H9 (cell line): ENCODE measurements at regions not wholly inside any gene's neighbourhood (a gene's known extent, or its start where the extent isn't known, plus 50 kb on each side); places are given as distances from the start of the nearest gene placed in this dataset.

ENCODE experiments used
- DNase-seq: peaks from one replicate; pipeline ENCODE4 v3.0.0-alpha.2; 2017
- H2AFZ ChIP-seq: one replicate; pipeline ENCODE4 v1.6.1; 2013; ENCODE audit warnings: mild to moderate bottlenecking, low read length, control low read depth, moderate library complexity
- H2AK5ac ChIP-seq: 2 replicates; pipeline ENCODE4 v1.6.1; 2013; ENCODE audit warnings: low read length, control low read depth, mixed read lengths; ENCODE audit not compliant: insufficient read length
- H2BK120ac ChIP-seq: one replicate; pipeline ENCODE4 v1.6.1; 2013; ENCODE audit warnings: low read depth, mild to moderate bottlenecking, low read length, control low read depth, inconsistent platforms; ENCODE audit not compliant: poor library complexity, severe bottlenecking
- H2BK12ac ChIP-seq: 2 replicates; pipeline ENCODE4 v1.6.1; 2013; ENCODE audit warnings: low read length, control low read depth, mixed read lengths, low read depth; ENCODE audit not compliant: insufficient read length
- H2BK15ac ChIP-seq: 2 replicates; pipeline ENCODE4 v1.6.1; 2013; ENCODE audit warnings: low read depth, low read length, control low read depth
- H2BK20ac ChIP-seq: one replicate; pipeline ENCODE4 v1.6.1; 2013; ENCODE audit warnings: low read depth, mild to moderate bottlenecking, low read length, control low read depth, inconsistent platforms; ENCODE audit not compliant: poor library complexity, severe bottlenecking
- H2BK5ac ChIP-seq: 2 replicates; pipeline ENCODE4 v1.6.1; 2013; ENCODE audit warnings: low read length, control low read depth, mixed read lengths; ENCODE audit not compliant: insufficient read length
- H3K14ac ChIP-seq: 2 replicates; pipeline ENCODE4 v1.6.1; 2013; ENCODE audit warnings: low read length, control low read depth; ENCODE audit not compliant: insufficient read depth
- H3K18ac ChIP-seq: 2 replicates; pipeline ENCODE4 v1.6.1; 2013; ENCODE audit warnings: low read depth, mild to moderate bottlenecking, mixed read lengths, low read length, control low read depth; ENCODE audit not compliant: insufficient read length
- H3K23ac ChIP-seq: 2 replicates; pipeline ENCODE4 v1.6.1; 2013; ENCODE audit warnings: low read length, control low read depth, mixed read lengths, low read depth; ENCODE audit not compliant: insufficient read length
- H3K23me2 ChIP-seq: 2 replicates; pipeline ENCODE4 v1.6.1; 2013; ENCODE audit warnings: low read depth, mild to moderate bottlenecking, mixed read lengths, low read length, control low read depth; ENCODE audit not compliant: insufficient read length, poor library complexity, severe bottlenecking
- H3K27ac ChIP-seq: 2 replicates; pipeline ENCODE4 v1.5.1; 2013; ENCODE audit warnings: low read length, control low read depth, mixed read lengths, low read depth; ENCODE audit not compliant: insufficient read length
- H3K27me3 ChIP-seq: 2 replicates; pipeline ENCODE4 v1.6.1; 2013; ENCODE audit warnings: low read length, control low read depth, inconsistent platforms; ENCODE audit not compliant: insufficient read depth
- H3K4ac ChIP-seq: 2 replicates; pipeline ENCODE4 v1.6.1; 2013; ENCODE audit warnings: low read depth, mild to moderate bottlenecking, control low read depth, inconsistent platforms, low read length, moderate library complexity
- H3K4me1 ChIP-seq: 2 replicates; pipeline ENCODE4 v1.6.1; 2013; ENCODE audit warnings: low read length, control low read depth, inconsistent platforms; ENCODE audit not compliant: insufficient read depth
- H3K4me2 ChIP-seq: 2 replicates; pipeline ENCODE4 v1.6.1; 2013; ENCODE audit warnings: low read length, control low read depth, mixed read lengths; ENCODE audit not compliant: insufficient read length, insufficient read depth
- H3K56ac ChIP-seq: 2 replicates; pipeline ENCODE4 v1.6.1; 2013; ENCODE audit warnings: low read depth, mild to moderate bottlenecking, mixed read lengths, low read length, control low read depth; ENCODE audit not compliant: insufficient read length
- H3K79me1 ChIP-seq: 2 replicates; pipeline ENCODE4 v1.6.1; 2013; ENCODE audit warnings: low read depth, mild to moderate bottlenecking, moderate library complexity, low read length, control low read depth, inconsistent platforms; ENCODE audit not compliant: insufficient read depth, poor library complexity, severe bottlenecking
- H3K79me2 ChIP-seq: 2 replicates; pipeline ENCODE4 v1.6.1; 2013; ENCODE audit warnings: low read length, control low read depth, inconsistent platforms; ENCODE audit not compliant: insufficient read depth
- H3K9ac ChIP-seq: 2 replicates; pipeline ENCODE4 v1.6.1; 2013; ENCODE audit warnings: low read length, control low read depth, mixed read lengths; ENCODE audit not compliant: insufficient read length; ENCODE audit errors: extremely low read depth
- H3K9me3 ChIP-seq: one replicate; pipeline ENCODE4 v1.6.1; 2013; ENCODE audit warnings: low read depth, low read length, inconsistent platforms; ENCODE audit not compliant: control insufficient read depth
- H3T11ph ChIP-seq: one replicate; pipeline ENCODE4 v1.6.1; 2013; ENCODE audit warnings: mild to moderate bottlenecking, low read length, control low read depth, inconsistent platforms
- H4K20me1 ChIP-seq: one replicate; pipeline ENCODE4 v1.6.1; 2013; ENCODE audit not compliant: control insufficient read depth, insufficient read length, insufficient read depth
- H4K5ac ChIP-seq: 2 replicates; pipeline ENCODE4 v1.6.1; 2013; ENCODE audit warnings: low read depth, mild to moderate bottlenecking, mixed read lengths, low read length, control low read depth; ENCODE audit not compliant: insufficient read length
- H4K8ac ChIP-seq: replicated peaks from 2 replicates; pipeline ENCODE4 v1.6.1; 2013; ENCODE audit warnings: low read length, control low read depth, mixed read lengths, low read depth; ENCODE audit not compliant: insufficient read length
- H4K91ac ChIP-seq: 2 replicates; pipeline ENCODE4 v1.6.1; 2013; ENCODE audit warnings: low read depth, mild to moderate bottlenecking, moderate library complexity, mixed read lengths, low read length, control low read depth; ENCODE audit not compliant: insufficient read length
- H3K27ac Mint-ChIP-seq, 3 experiments: 2 replicates in 2 of 3; 3 replicates in 1 of 3; pipeline ENCODE4 v1.8.0; 2020 to 2021; ENCODE audit warnings: mixed read lengths in 3 of 3, mild to moderate bottlenecking in 1 of 3, moderate library complexity in 1 of 3
- H3K27me3 Mint-ChIP-seq: 2 replicates; pipeline ENCODE4 v1.8.0; 2021; ENCODE audit warnings: low read depth, mild to moderate bottlenecking, moderate library complexity, mixed read lengths
- H3K36me3 Mint-ChIP-seq, 3 experiments: 2 replicates in 2 of 3; 3 replicates in 1 of 3; pipeline ENCODE4 v1.8.0; 2020 to 2021; ENCODE audit warnings: low read depth in 3 of 3, mixed read lengths in 3 of 3; ENCODE audit not compliant: insufficient read depth in 1 of 3
- H3K4me1 Mint-ChIP-seq, 2 experiments: 2 replicates each; pipeline ENCODE4 v1.8.0; 2020; ENCODE audit warnings: mixed read lengths in 2 of 2
- H3K4me3 Mint-ChIP-seq, 2 experiments: 2 replicates in 1 of 2; 3 replicates in 1 of 2; pipeline ENCODE4 v1.8.0; 2020 to 2021; ENCODE audit warnings: mild to moderate bottlenecking in 2 of 2, mixed read lengths in 2 of 2, moderate library complexity in 1 of 2
- H3K9me3 Mint-ChIP-seq, 2 experiments: 2 replicates in 1 of 2; 3 replicates in 1 of 2; pipeline ENCODE4 v1.8.0; 2020; ENCODE audit warnings: mild to moderate bottlenecking in 2 of 2, mixed read lengths in 2 of 2, moderate library complexity in 1 of 2
- whole genome bisulfite sequencing: extraction: QIAGEN DNeasy Blood & Tissue Kit; methylation state at CpG from one replicate; pipeline ENCODE4 v1.1.7; 2013; ENCODE audit warnings: missing lambda C conversion rate, low lambda C conversion rate, mixed read lengths; ENCODE audit not compliant: insufficient read length; ENCODE audit errors: extremely low coverage; 5-methylcytosine and 5-hydroxymethylcytosine counted together
- TF ChIP-seq, protein P1 (sequence below): fragments of 200-600 bp; sonication (generic); conservative IDR thresholded peaks from 3 replicates; pipeline ENCODE4 v1.8.0; 2021; ENCODE audit warnings: antibody characterized with exemption, mild to moderate bottlenecking

DNA sequence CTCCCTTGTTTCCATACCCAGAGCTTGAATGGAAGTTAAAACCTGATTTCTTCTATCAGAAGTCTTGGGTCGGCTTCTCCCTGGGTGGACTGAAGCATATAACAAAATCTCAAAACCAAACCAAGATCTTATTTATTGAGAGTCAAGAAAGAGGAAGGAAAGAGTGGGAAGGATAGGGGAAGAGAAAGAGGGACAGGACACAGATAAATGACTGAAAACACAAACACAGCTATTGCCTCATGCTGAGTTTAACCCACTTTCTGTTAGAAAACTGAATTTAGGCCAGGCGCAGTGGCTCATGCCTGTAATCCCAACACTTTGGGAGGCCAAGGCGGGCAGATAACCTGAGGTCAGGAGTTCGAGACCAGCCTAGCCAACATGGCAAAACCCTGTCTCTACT lies 92.9 kb downstream of the PALM2AKAP2 start:
- Histone ChIP-seq H4K5ac (no peak overlapping the region), H3K79me2 (no peaks in the 10 kb centered on the region)
- H3K36me3 Mint-ChIP-seq: no peaks in the 10 kb centered on the region

More for the DNA sequence above, 92.9 kb downstream of the PALM2AKAP2 start:
- H3K18ac ChIP-seq: no peak overlapping the region
- H3K79me1 ChIP-seq: no peaks in the 10 kb centered on the region
- TF ChIP-seq, protein P1, sequence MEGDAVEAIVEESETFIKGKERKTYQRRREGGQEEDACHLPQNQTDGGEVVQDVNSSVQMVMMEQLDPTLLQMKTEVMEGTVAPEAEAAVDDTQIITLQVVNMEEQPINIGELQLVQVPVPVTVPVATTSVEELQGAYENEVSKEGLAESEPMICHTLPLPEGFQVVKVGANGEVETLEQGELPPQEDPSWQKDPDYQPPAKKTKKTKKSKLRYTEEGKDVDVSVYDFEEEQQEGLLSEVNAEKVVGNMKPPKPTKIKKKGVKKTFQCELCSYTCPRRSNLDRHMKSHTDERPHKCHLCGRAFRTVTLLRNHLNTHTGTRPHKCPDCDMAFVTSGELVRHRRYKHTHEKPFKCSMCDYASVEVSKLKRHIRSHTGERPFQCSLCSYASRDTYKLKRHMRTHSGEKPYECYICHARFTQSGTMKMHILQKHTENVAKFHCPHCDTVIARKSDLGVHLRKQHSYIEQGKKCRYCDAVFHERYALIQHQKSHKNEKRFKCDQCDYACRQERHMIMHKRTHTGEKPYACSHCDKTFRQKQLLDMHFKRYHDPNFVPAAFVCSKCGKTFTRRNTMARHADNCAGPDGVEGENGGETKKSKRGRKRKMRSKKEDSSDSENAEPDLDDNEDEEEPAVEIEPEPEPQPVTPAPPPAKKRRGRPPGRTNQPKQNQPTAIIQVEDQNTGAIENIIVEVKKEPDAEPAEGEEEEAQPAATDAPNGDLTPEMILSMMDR: no peak
- no peak overlapping the region for H2BK120ac ChIP-seq
- no peak overlapping the region for H3K23ac ChIP-seq
- no peaks in the 10 kb centered on the region for H3K9me3 ChIP-seq
- no peak overlapping the region for H2AK5ac ChIP-seq
- H3K4me1 ChIP-seq: no peaks in the 10 kb centered on the region; the same call in 1 of the 2 replicates
- no peak overlapping the region for H2BK20ac ChIP-seq
- WGBS: no CpG with 5 or more reads among the region's 4 CpGs
- H3K56ac ChIP-seq: no peak overlapping the region
- Mint-ChIP-seq H3K4me3 (no peak overlapping the region), H3K4me1 (peaks cover 13 to 14% of the 10 kb centered on the region in 2 experiments), H3K27me3 (no peaks in the 10 kb centered on the region), H3K27ac (no peak overlapping the region), H3K9me3 (no peaks in the 10 kb centered on the region)
- H3K4me2 ChIP-seq: no peak overlapping the region
- H3K23me2 ChIP-seq: no peaks in the 10 kb centered on the region
- H3K14ac ChIP-seq: no peak overlapping the region
- H3K27ac ChIP-seq: no peak overlapping the region
- no peak overlapping the region for H4K91ac ChIP-seq
- no peak overlapping the region for H2AFZ ChIP-seq
- H2BK15ac ChIP-seq: no peak overlapping the region
- no peaks in the 10 kb centered on the region for H4K20me1 ChIP-seq
- H3K27me3 ChIP-seq: no peaks in the 10 kb centered on the region
- H3K4ac ChIP-seq: no peak overlapping the region
- H3T11ph ChIP-seq: no peak overlapping the region
- no peak overlapping the region for H2BK12ac ChIP-seq
- no peak overlapping the region for H2BK5ac ChIP-seq
- no peak for DNase-seq
- no peak overlapping the region for H3K9ac ChIP-seq
- H4K8ac ChIP-seq: no peak overlapping the region
